NB4 (cell line): ENCODE measurements at regions not wholly inside any gene's neighbourhood (a gene's known extent, or its start where the extent isn't known, plus 50 kb on each side); places are given as distances from the start of the nearest gene placed in this dataset.

ENCODE experiments used
- MYC ChIP-seq: IDR thresholded peaks from 2 replicates; pipeline ENCODE4 v1.6.1; 2011; ENCODE audit warnings: low read depth, low read length
- POLR2A ChIP-seq: IDR thresholded peaks from 2 replicates; pipeline ENCODE4 v1.6.1; 2011; ENCODE audit warnings: mild to moderate bottlenecking; ENCODE audit not compliant: insufficient read length; ENCODE audit errors: extremely low read depth
- TF ChIP-seq, protein P1 (sequence below): IDR thresholded peaks from one replicate; pipeline ENCODE4 v1.5.1; 2012; ENCODE audit warnings: low read depth, low read length
- TF ChIP-seq, protein P2 (sequence below): IDR thresholded peaks from 2 replicates; pipeline ENCODE4 v1.6.1; 2011; ENCODE audit warnings: low read depth, low read length

DNA sequence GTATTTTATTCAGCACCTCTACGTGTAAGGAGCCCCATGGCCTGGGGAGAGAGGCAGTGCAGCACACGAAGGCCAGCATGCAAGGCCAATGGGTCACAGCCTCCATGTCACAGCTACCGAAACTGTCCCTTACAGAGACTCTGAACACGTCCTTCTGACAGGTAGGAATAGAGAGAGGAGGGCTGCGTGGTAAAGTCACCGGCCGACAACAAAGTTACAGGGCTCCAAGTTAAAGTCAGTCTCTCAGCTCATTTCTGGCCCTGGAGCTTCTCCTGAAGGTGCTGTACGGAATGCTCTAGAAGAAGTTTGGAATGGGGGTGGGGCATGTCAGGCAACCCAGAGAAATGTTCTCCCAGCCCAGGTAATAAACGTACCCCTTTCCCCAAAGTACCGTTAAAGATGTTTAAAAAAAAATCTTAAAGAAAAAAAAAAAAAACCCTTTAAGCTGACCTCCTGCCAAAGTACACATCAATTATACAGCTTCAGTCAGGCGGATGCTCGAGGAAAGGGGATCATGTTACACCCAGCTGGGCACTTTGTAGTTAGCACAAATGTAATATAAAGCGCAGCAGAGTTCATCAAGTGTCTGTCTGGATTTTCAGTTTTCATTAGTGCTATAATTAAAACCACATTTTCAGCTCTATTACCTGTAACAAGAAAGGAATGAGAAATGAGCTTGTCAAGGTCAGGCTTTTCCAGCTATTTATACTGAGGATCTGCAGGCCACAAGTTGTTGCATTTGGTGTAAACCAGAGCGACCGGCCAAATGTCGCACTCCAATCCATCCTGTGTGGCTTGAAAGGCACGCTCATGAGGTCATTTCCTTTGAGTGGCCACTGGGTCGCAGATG lies 53.3 kb upstream of the CDKN3 start:
- TF ChIP-seq, protein P1, sequence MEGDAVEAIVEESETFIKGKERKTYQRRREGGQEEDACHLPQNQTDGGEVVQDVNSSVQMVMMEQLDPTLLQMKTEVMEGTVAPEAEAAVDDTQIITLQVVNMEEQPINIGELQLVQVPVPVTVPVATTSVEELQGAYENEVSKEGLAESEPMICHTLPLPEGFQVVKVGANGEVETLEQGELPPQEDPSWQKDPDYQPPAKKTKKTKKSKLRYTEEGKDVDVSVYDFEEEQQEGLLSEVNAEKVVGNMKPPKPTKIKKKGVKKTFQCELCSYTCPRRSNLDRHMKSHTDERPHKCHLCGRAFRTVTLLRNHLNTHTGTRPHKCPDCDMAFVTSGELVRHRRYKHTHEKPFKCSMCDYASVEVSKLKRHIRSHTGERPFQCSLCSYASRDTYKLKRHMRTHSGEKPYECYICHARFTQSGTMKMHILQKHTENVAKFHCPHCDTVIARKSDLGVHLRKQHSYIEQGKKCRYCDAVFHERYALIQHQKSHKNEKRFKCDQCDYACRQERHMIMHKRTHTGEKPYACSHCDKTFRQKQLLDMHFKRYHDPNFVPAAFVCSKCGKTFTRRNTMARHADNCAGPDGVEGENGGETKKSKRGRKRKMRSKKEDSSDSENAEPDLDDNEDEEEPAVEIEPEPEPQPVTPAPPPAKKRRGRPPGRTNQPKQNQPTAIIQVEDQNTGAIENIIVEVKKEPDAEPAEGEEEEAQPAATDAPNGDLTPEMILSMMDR, result no peak
- TF ChIP-seq, protein P2, sequence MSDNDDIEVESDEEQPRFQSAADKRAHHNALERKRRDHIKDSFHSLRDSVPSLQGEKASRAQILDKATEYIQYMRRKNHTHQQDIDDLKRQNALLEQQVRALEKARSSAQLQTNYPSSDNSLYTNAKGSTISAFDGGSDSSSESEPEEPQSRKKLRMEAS, result no peak
- no peak for TF ChIP-seq POLR2A
- TF ChIP-seq MYC, result no peak
